ENCODE measurements at regions not wholly inside any gene's neighbourhood (a gene's known extent, or its start where the extent isn't known, plus 50 kb on each side); places are given as distances from the start of the nearest gene placed in this dataset.

- no peak for TF ChIP-seq ZNF384 (IDR thresholded peaks at IDR 0.05)
- TF ChIP-seq L3MBTL2 (conservative IDR thresholded peaks at IDR 0.05): no peak
- TF ChIP-seq SUZ12 (IDR thresholded peaks at IDR 0.05): no peak
- no peak for TF ChIP-seq SP1 (IDR thresholded peaks at IDR 0.05)
- no peak for TF ChIP-seq FOXM1 (IDR thresholded peaks at IDR 0.05; ENCODE audit: borderline replicate concordance)
- no peak for TF ChIP-seq BHLHE40 (IDR thresholded peaks at IDR 0.05; ENCODE audit: borderline replicate concordance)
- no peak for TF ChIP-seq FOXK2 (IDR thresholded peaks at IDR 0.05)
- TF ChIP-seq ELF4 (IDR thresholded peaks at IDR 0.05): no peak
- TF ChIP-seq, protein P1, sequence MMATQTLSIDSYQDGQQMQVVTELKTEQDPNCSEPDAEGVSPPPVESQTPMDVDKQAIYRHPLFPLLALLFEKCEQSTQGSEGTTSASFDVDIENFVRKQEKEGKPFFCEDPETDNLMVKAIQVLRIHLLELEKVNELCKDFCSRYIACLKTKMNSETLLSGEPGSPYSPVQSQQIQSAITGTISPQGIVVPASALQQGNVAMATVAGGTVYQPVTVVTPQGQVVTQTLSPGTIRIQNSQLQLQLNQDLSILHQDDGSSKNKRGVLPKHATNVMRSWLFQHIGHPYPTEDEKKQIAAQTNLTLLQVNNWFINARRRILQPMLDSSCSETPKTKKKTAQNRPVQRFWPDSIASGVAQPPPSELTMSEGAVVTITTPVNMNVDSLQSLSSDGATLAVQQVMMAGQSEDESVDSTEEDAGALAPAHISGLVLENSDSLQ (IDR thresholded peaks at IDR 0.05): no peak
- no peak for TF ChIP-seq CTBP1 (IDR thresholded peaks at IDR 0.05; ENCODE audit: borderline replicate concordance)
- TF ChIP-seq ARNT (IDR thresholded peaks at IDR 0.05): no peak
- TF ChIP-seq NFRKB (IDR thresholded peaks at IDR 0.05): no peak
- TF ChIP-seq FOXA1 (IDR thresholded peaks at IDR 0.05): no peak
- no peak for TF ChIP-seq HDGF (IDR thresholded peaks at IDR 0.05; ENCODE audit: borderline replicate concordance)
Observed at GRCh38 chr20:23166563-23166962, 80.4 kb upstream of the CD93 start.

Measured in HEK293T (cell line).